ENCODE measurements at regions not wholly inside any gene's neighbourhood (a gene's known extent, or its start where the extent isn't known, plus 50 kb on each side); places are given as distances from the start of the nearest gene placed in this dataset.

GRCh38 chr9:99282406-99282805 is 60.3 kb downstream of the SEC61B start:
- H3K9me3 Mint-ChIP-seq, result peaks cover 8% of the 10 kb centered on the region
- no peak overlapping the region for H3K27ac Mint-ChIP-seq
- no peak overlapping the region for H3K4me3 Mint-ChIP-seq
- H3K4me1 Mint-ChIP-seq, result no peaks in the 10 kb centered on the region
- TF ChIP-seq CTCF (IDR thresholded peaks at IDR 0.05; ENCODE audit: unreplicated experiment), result no peak
- no peak for DNase-seq (ENCODE audit: low spot score in 2 of 2, unreplicated experiment in 2 of 2)
- no peaks in the 10 kb centered on the region for H3K36me3 Mint-ChIP-seq
- H3K27me3 Mint-ChIP-seq (ENCODE audit: low read depth), result peaks cover 5% of the 10 kb centered on the region

GRCh38 chr9:99285965-99286364 is 63.9 kb downstream of the SEC61B start:
- no peaks in the 10 kb centered on the region for H3K4me1 Mint-ChIP-seq
- H3K4me3 Mint-ChIP-seq, result no peak overlapping the region
- H3K27ac Mint-ChIP-seq, result no peak overlapping the region
- H3K9me3 Mint-ChIP-seq, result peaks cover 4% of the 10 kb centered on the region
- no peaks in the 10 kb centered on the region for H3K36me3 Mint-ChIP-seq
- TF ChIP-seq CTCF (IDR thresholded peaks at IDR 0.05; ENCODE audit: unreplicated experiment), result no peak
- H3K27me3 Mint-ChIP-seq (ENCODE audit: low read depth), result peaks cover 5% of the 10 kb centered on the region
- DNase-seq (ENCODE audit: low spot score in 2 of 2, unreplicated experiment in 2 of 2), result no peak

GRCh38 chr9:99286536-99286935 is 64.5 kb downstream of the SEC61B start:
- no peak overlapping the region for H3K27ac Mint-ChIP-seq
- H3K4me1 Mint-ChIP-seq, result no peaks in the 10 kb centered on the region
- peaks cover 5% of the 10 kb centered on the region for H3K27me3 Mint-ChIP-seq (ENCODE audit: low read depth)
- TF ChIP-seq CTCF (IDR thresholded peaks at IDR 0.05; ENCODE audit: unreplicated experiment), result no peak
- no peak overlapping the region for H3K4me3 Mint-ChIP-seq
- no peaks in the 10 kb centered on the region for H3K36me3 Mint-ChIP-seq
- no peak for DNase-seq (ENCODE audit: low spot score in 2 of 2, unreplicated experiment in 2 of 2)
- peaks cover 4% of the 10 kb centered on the region for H3K9me3 Mint-ChIP-seq

- no peaks in the 10 kb centered on the region for H3K36me3 Mint-ChIP-seq
- peaks cover 2% of the 10 kb centered on the region for H3K27me3 Mint-ChIP-seq (ENCODE audit: low read depth)
- no peaks in the 10 kb centered on the region for H3K9me3 Mint-ChIP-seq
- no peak overlapping the region for H3K27ac Mint-ChIP-seq
- no peak overlapping the region for H3K4me3 Mint-ChIP-seq
- peaks cover 7% of the 10 kb centered on the region for H3K4me1 Mint-ChIP-seq
- no peak for TF ChIP-seq CTCF (IDR thresholded peaks at IDR 0.05; ENCODE audit: unreplicated experiment)
- DNase-seq (ENCODE audit: low spot score in 2 of 2, unreplicated experiment in 2 of 2), result no peak
These were observed 65.6 kb downstream of the SEC61B start for GRCh38 chr9:99287641-99288040.

- H3K4me1 Mint-ChIP-seq, result peaks cover 7% of the 10 kb centered on the region
- no peaks in the 10 kb centered on the region for H3K36me3 Mint-ChIP-seq
- no peak for TF ChIP-seq CTCF (IDR thresholded peaks at IDR 0.05; ENCODE audit: unreplicated experiment)
- no peaks in the 10 kb centered on the region for H3K9me3 Mint-ChIP-seq
- H3K27ac Mint-ChIP-seq, result no peak overlapping the region
- H3K27me3 Mint-ChIP-seq (ENCODE audit: low read depth), result peaks cover 2% of the 10 kb centered on the region
- DNase-seq (ENCODE audit: low spot score in 2 of 2, unreplicated experiment in 2 of 2), result no peak
- H3K4me3 Mint-ChIP-seq, result no peak overlapping the region
These were observed 66.7 kb downstream of the SEC61B start for GRCh38 chr9:99288830-99289229.

GRCh38 chr9:99294850-99295461 is 72.9 kb downstream of the SEC61B start:
- no peak for DNase-seq (ENCODE audit: low spot score in 2 of 2, unreplicated experiment in 2 of 2)
- Mint-ChIP-seq H3K27me3 (ENCODE audit: low read depth) (peaks cover 3% of the 10 kb centered on the region), H3K4me3 (no peak overlapping the region), H3K4me1 (peaks cover 16% of the 10 kb centered on the region), H3K36me3 (no peaks in the 10 kb centered on the region), H3K9me3 (no peaks in the 10 kb centered on the region), H3K27ac (no peak overlapping the region)
- TF ChIP-seq CTCF (IDR thresholded peaks at IDR 0.05; ENCODE audit: unreplicated experiment), result no peak
